Right lobe of liver (tissue), 6 donors: ENCODE measurements at regions not wholly inside any gene's neighbourhood (a gene's known extent, or its start where the extent isn't known, plus 50 kb on each side); places are given as distances from the start of the nearest gene placed in this dataset.

Source experiments
- ATAC-seq, 4 donors: fragments of 200-7000 bp; cut with Tn5 transposase; one replicate each; pipeline ENCODE4 v1.9.1; 2020; ENCODE audit warnings: mild to moderate bottlenecking in 4 of 4, moderate library complexity in 4 of 4
- DNase-seq, 3 donors: peaks; one replicate each; pipeline ENCODE4 v3.0.0-alpha.2; 2020
- H3K27ac ChIP-seq, 3 donors: fragments of 200-600 bp; one replicate each; pipeline ENCODE4 v1.8.0; 2022
- H3K27me3 ChIP-seq, 2 donors: fragments of 200-600 bp; one replicate each; pipeline ENCODE4 v1.8.0; 2022
- H3K36me3 ChIP-seq, 4 donors: fragments of 200-600 bp; sonication (generic) in 1 of 4; one replicate each; pipeline versions ENCODE4 v1.5.1 to v1.8.0; 2017 to 2022; ENCODE audit warnings: control low read depth in 1 of 4
- H3K4me1 ChIP-seq, 4 donors: fragments of 200-600 bp; sonication (generic) in 1 of 4; one replicate each; pipeline versions ENCODE4 v1.5.1 to v1.8.0; 2017 to 2022; ENCODE audit warnings: control low read depth in 1 of 4
- H3K4me3 ChIP-seq, 3 donors: fragments of 200-600 bp; one replicate each; pipeline ENCODE4 v1.8.0; 2022
- H3K9me3 ChIP-seq, 4 donors: fragments of 200-600 bp; sonication (generic) in 1 of 4; one replicate each; pipeline versions ENCODE4 v1.5.1 to v1.8.0; 2017 to 2022; ENCODE audit warnings: control low read depth in 1 of 4
- POLR2A ChIP-seq: fragments of 450-650 bp; IDR thresholded peaks from one replicate; pipeline ENCODE4 v1.6.1; 2017; ENCODE audit warnings: antibody characterized with exemption, mild to moderate bottlenecking
- WGBS: methylation state at CpG from one replicate; pipeline ENCODE4 v1.1.6; 2018; ENCODE audit warnings: low coverage, low lambda C conversion rate; ENCODE audit not compliant: insufficient coverage; ENCODE audit errors: missing lambda C conversion rate; 5-methylcytosine and 5-hydroxymethylcytosine counted together
- intact Hi-C, 2 donors: fragments of 100-400 bp; cut with DNase I; formaldehyde crosslinking; loops; one replicate each; pipeline versions ENCODE4 v1.11.2 to v1.14.1; 2022
- TF ChIP-seq, protein P1 (sequence below), 4 donors: fragments of 200-600 bp in 3 of 4; fragments of 450-650 bp in 1 of 4; IDR thresholded peaks; one replicate each; pipeline versions ENCODE4 v1.5.1 to v1.8.0; 2016 to 2022; ENCODE audit warnings: antibody characterized with exemption in 4 of 4, mild to moderate bottlenecking in 2 of 4
- donor health status: DM: no; HTN: yes; CAD: no.
- donor health status: DM: no; HTN: no; CAD: no.
- donor health status: DM: no; HTN: no; CAD: no.
- donor health status: DM: no; HTN: yes; CAD: no.
- donor health status: DM: no; HTN: yes; CAD: no.

GRCh38 chr15:39267685-39268084, 313.2 kb upstream of the THBS1 start:
- Histone ChIP-seq H3K9me3 (no peaks in the 10 kb centered on the region), H3K4me1 (peaks cover 0 to 10% (median 0%) of the 10 kb centered on the region in 4 donors), H3K4me3 (no peak overlapping the region), H3K27ac (no peak overlapping the region), H3K27me3 (no peaks in the 10 kb centered on the region), H3K36me3 (no peaks in the 10 kb centered on the region)
- no peak for DNase-seq
- TF ChIP-seq, protein P1, sequence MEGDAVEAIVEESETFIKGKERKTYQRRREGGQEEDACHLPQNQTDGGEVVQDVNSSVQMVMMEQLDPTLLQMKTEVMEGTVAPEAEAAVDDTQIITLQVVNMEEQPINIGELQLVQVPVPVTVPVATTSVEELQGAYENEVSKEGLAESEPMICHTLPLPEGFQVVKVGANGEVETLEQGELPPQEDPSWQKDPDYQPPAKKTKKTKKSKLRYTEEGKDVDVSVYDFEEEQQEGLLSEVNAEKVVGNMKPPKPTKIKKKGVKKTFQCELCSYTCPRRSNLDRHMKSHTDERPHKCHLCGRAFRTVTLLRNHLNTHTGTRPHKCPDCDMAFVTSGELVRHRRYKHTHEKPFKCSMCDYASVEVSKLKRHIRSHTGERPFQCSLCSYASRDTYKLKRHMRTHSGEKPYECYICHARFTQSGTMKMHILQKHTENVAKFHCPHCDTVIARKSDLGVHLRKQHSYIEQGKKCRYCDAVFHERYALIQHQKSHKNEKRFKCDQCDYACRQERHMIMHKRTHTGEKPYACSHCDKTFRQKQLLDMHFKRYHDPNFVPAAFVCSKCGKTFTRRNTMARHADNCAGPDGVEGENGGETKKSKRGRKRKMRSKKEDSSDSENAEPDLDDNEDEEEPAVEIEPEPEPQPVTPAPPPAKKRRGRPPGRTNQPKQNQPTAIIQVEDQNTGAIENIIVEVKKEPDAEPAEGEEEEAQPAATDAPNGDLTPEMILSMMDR (IDR thresholded peaks at IDR 0.05), result no peak
- TF ChIP-seq POLR2A, result no peak
- no peak for ATAC-seq
- 72% methylated on average over 7 of the region's 7 CpGs for WGBS
- intact Hi-C loops, result no loop called here

DNA sequence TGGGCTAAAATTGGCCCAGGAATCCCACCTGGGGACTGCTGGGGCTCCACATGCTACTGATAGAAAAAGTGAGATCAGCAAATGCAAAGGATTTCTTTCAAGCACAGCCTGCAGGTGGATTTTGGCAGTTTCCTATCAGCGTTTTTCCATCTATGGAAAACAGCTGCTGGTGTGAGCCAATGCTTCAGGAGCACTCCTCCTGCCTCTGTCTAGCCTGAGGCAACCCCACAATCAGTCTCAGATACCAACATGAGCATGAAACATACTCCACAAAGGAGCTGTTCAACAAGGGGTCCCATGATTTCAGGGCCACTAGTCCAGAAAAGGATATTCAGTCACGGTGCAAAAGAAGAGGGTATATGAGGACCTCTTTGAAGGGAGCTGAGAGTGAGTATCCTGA, 311.5 kb upstream of the THBS1 start:
- no peaks in the 10 kb centered on the region for H3K27me3 ChIP-seq
- no peak for ATAC-seq
- no peaks in the 10 kb centered on the region for H3K36me3 ChIP-seq
- TF ChIP-seq, protein P1 (IDR thresholded peaks at IDR 0.05), result no peak
- no peak for TF ChIP-seq POLR2A
- H3K9me3 ChIP-seq, result no peaks in the 10 kb centered on the region
- WGBS, result 76% methylated on average over 2 of the region's 2 CpGs
- intact Hi-C loops, result no loop called here
- no peak for DNase-seq
- H3K4me3 ChIP-seq, result no peak overlapping the region
- peaks cover 0 to 18% (median 2%) of the 10 kb centered on the region in 4 donors for H3K4me1 ChIP-seq
- H3K27ac ChIP-seq, result no peak overlapping the region

DNA sequence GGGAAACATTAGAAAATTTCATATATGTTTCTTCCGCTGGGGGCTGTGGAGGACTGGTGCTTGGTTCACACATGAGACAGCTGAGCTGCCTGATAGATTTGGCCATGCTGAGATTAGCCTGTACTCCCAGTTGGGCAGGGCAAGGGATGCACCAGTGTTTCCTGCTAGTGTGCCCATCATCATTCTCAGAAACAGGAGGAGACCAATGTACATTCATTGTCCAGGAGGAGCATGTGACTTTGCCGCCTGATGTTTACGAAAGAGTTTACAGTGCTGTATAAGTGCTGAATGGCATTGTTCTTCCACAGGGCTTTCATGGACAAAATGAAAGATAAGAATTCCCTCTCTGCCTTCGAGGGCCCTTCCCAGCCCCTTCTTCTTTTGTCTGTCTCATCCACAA, 311.1 kb upstream of the THBS1 start:
- TF ChIP-seq, protein P1 (IDR thresholded peaks at IDR 0.05), result no peak
- no peak for TF ChIP-seq POLR2A
- peaks cover 0 to 23% (median 4%) of the 10 kb centered on the region in 4 donors for H3K4me1 ChIP-seq
- no peaks in the 10 kb centered on the region for H3K27me3 ChIP-seq
- H3K4me3 ChIP-seq, result no peak overlapping the region
- intact Hi-C loops, result no loop called here
- 71% methylated on average over 3 of the region's 4 CpGs for WGBS
- H3K36me3 ChIP-seq, result no peaks in the 10 kb centered on the region
- H3K27ac ChIP-seq, result no peak overlapping the region
- ATAC-seq (no peak), DNase-seq (no peak)
- H3K9me3 ChIP-seq, result no peaks in the 10 kb centered on the region

GRCh38 chr15:39270221-39270855, 310.5 kb upstream of the THBS1 start:
- no peak for DNase-seq
- Histone ChIP-seq H3K36me3 (no peaks in the 10 kb centered on the region), H3K4me1 (peaks cover 0 to 24% (median 4%) of the 10 kb centered on the region in 4 donors), H3K27ac (no peak overlapping the region), H3K4me3 (no peak overlapping the region), H3K27me3 (no peaks in the 10 kb centered on the region), H3K9me3 (no peaks in the 10 kb centered on the region)
- TF ChIP-seq, protein P1 (IDR thresholded peaks at IDR 0.05), result no peak
- no peak for TF ChIP-seq POLR2A
- ATAC-seq, result no peak
- intact Hi-C loops, result no loop called here

DNA sequence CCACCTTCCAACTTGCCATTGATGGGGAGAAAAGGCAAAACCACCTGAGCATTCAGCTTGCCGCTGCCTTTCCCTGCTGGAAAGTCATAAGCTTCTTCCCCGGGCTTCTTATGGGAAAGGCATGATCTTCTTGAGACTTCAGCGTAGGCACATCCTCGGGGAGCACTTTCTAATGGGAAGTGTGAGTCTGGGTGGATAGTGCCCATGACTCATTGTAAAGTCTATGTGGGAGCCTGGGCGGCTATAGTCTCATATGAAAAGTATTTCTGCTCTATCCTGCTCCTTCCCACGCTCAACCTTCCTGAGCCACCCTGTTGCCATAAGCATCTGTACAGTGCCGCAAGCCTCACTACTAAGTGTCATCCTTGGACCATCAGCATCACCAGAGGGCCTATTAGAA, 309.9 kb upstream of the THBS1 start:
- no peak overlapping the region for H3K4me3 ChIP-seq
- H3K27me3 ChIP-seq, result no peaks in the 10 kb centered on the region
- DNase-seq (no peak), ATAC-seq (no peak)
- TF ChIP-seq POLR2A, result no peak
- TF ChIP-seq, protein P1 (IDR thresholded peaks at IDR 0.05), result no peak
- peaks cover 0 to 24% (median 4%) of the 10 kb centered on the region in 4 donors for H3K4me1 ChIP-seq
- no peaks in the 10 kb centered on the region for H3K9me3 ChIP-seq
- H3K27ac ChIP-seq, result no peak overlapping the region
- WGBS, result 91% methylated on average over 4 of the region's 7 CpGs
- H3K36me3 ChIP-seq, result no peaks in the 10 kb centered on the region
- intact Hi-C loops, result no loop called here
